Muscle of leg (tissue), 3 donors: ENCODE measurements at regions not wholly inside any gene's neighbourhood (a gene's known extent, or its start where the extent isn't known, plus 50 kb on each side); places are given as distances from the start of the nearest gene placed in this dataset.

Experiments
- DNase-seq: peaks from one replicate; pipeline ENCODE4 v3.0.0; 2013
- H3K27ac ChIP-seq: one replicate; pipeline ENCODE4 v1.5.1; 2013; ENCODE audit warnings: mild to moderate bottlenecking, low read length, control low read depth
- H3K27me3 ChIP-seq: one replicate; pipeline ENCODE4 v1.6.1; 2013; ENCODE audit warnings: low read length; ENCODE audit not compliant: control insufficient read depth, insufficient read depth
- H3K36me3 ChIP-seq: one replicate; pipeline ENCODE4 v1.6.1; 2013; ENCODE audit warnings: low read length; ENCODE audit not compliant: control insufficient read depth, insufficient read depth
- H3K4me1 ChIP-seq: one replicate; pipeline ENCODE4 v1.6.1; 2013; ENCODE audit warnings: low read length; ENCODE audit not compliant: control insufficient read depth, insufficient read depth
- H3K4me3 ChIP-seq: one replicate; pipeline ENCODE4 v1.5.1; 2013; ENCODE audit warnings: low read length, control low read depth
- H3K9me3 ChIP-seq: replicated peaks from 2 replicates; pipeline ENCODE4 v1.6.1; 2013; ENCODE audit warnings: low read depth, low read length; ENCODE audit not compliant: control insufficient read depth
- WGBS: methylation state at CpG from one replicate; pipeline ENCODE4 v1.1.5; 2013; ENCODE audit warnings: missing lambda C conversion rate; ENCODE audit not compliant: insufficient coverage; 5-methylcytosine and 5-hydroxymethylcytosine counted together

DNA sequence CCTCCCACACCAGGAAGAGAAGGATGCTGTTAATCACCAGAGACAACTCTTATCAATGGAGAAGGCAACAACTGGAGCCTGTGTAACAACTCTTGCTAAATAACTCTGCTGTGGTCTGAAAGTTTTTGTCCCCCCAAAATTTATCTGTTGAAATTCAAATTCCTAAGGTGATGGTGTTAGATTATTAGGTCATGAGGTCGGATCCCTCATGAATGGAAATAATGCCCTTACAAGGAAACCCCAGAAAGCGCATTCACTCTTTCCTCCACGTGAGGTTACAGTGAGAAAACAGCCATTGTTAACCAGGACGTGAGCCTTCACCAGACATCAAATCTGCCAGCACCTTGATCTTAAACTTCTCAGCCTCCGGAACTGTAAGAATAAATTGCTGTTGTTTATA lies 141.9 kb upstream of the CXADR start:
- no peak overlapping the region for H3K4me3 ChIP-seq
- H3K27me3 ChIP-seq = no peaks in the 10 kb centered on the region
- no peaks in the 10 kb centered on the region for H3K4me1 ChIP-seq
- H3K9me3 ChIP-seq = no peaks in the 10 kb centered on the region
- no peak for DNase-seq
- H3K36me3 ChIP-seq = no peaks in the 10 kb centered on the region
- WGBS = no CpG with 5 or more reads among the region's 5 CpGs
- no peak overlapping the region for H3K27ac ChIP-seq

DNA sequence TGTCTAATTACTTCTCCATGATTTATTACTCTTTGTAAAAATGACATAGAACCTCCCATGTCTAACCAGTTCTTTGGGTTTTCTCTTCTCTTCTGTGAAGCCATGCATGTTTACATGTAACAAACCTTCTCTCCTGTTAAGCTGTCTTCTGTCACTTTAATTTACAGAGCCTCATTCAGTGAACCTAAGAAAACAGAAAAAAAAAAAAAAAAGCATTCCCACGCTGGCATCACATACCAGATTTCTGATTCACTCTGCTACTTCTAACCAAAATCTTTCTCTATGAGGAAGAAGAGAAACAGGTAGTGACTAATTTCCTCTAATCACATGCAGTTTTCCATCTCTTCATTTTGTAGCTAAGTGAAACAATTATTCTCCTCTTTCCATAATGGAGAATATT lies 141.4 kb upstream of the CXADR start:
- no peak for DNase-seq
- H3K4me3 ChIP-seq = no peak overlapping the region
- no peaks in the 10 kb centered on the region for H3K27me3 ChIP-seq
- H3K4me1 ChIP-seq = no peaks in the 10 kb centered on the region
- no CpG with 5 or more reads among the region's 1 CpG for WGBS
- H3K36me3 ChIP-seq = no peaks in the 10 kb centered on the region
- no peaks in the 10 kb centered on the region for H3K9me3 ChIP-seq
- no peak overlapping the region for H3K27ac ChIP-seq

DNA sequence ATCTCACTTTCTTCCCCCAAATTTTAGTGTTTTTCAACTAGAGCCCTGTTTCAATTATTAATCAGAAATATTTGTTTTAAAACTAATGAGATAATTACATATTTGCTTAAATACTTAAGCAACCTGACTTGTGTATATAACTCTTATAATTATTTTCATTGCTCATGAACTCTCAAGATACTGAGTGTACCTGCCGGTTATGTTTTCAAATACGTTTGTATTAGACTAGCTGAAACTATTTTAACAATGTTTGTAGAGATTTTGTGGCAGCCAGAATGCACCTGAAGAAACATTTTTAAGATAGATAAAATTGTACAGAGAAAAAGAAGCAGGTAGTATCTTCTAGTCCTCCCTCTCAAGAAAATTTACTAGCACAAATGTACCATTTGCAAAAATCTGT lies 140.6 kb upstream of the CXADR start:
- Histone ChIP-seq H3K36me3 (no peaks in the 10 kb centered on the region), H3K4me1 (no peaks in the 10 kb centered on the region), H3K9me3 (no peaks in the 10 kb centered on the region), H3K27me3 (no peaks in the 10 kb centered on the region), H3K4me3 (no peak overlapping the region), H3K27ac (no peak overlapping the region)
- DNase-seq = no peak
- no CpG with 5 or more reads among the region's 2 CpGs for WGBS

DNA sequence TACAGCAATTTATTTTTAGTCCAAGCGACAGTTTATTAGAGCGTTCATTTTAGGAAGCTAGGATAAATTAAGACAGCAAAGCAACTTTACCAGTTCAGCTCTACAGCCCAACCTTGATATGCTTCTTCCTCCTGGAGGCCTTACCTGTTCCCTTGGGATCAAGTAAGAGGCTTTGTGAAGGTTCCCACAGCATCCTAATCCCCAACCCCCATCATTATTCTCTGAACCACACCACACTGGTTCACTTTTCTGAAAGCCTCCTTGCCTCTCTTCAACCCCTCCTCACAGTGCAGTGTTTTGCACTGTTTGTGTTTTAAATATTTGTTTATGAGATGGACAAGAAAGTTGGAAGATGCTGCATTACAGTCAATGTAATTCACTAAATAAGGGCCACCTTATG lies 126.3 kb upstream of the CXADR start:
- no peaks in the 10 kb centered on the region for H3K9me3 ChIP-seq
- no peak overlapping the region for H3K4me3 ChIP-seq
- no peak for DNase-seq
- WGBS = no CpG with 5 or more reads among the region's 2 CpGs
- H3K27me3 ChIP-seq = no peaks in the 10 kb centered on the region
- no peaks in the 10 kb centered on the region for H3K4me1 ChIP-seq
- no peaks in the 10 kb centered on the region for H3K36me3 ChIP-seq
- no peak overlapping the region for H3K27ac ChIP-seq

DNA sequence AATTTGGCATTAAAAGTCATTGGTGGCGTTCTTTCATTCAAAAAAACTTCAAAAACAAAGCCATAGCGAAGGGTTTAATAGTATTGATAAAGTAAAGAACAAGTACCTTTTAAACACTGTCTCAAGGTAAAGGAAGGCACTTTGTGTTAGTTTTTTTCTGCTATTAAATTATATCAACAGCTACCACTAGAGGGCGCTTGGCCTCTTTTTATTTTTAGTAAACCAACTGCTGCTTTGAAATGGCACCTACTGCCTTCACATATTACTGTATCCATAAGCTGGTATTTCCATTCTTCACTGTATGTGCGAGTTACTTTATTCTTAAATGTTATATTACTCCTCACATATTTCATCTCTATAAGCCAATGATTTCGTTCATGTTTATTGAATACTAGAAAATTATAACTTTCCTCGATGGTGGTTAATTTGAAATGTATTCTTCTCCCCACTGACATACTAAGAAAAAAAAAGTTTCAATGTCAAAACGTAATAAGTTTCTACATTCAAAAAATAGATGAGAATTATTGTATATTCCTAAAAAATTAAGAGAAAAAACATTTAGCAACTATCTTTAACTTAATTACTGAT lies 125.7 kb upstream of the CXADR start:
- Histone ChIP-seq H3K27ac (no peak overlapping the region), H3K27me3 (no peaks in the 10 kb centered on the region), H3K4me3 (no peak overlapping the region), H3K9me3 (no peaks in the 10 kb centered on the region), H3K36me3 (no peaks in the 10 kb centered on the region), H3K4me1 (no peaks in the 10 kb centered on the region)
- WGBS = no CpG with 5 or more reads among the region's 7 CpGs
- peak; percentile 77 for DNase-seq

DNA sequence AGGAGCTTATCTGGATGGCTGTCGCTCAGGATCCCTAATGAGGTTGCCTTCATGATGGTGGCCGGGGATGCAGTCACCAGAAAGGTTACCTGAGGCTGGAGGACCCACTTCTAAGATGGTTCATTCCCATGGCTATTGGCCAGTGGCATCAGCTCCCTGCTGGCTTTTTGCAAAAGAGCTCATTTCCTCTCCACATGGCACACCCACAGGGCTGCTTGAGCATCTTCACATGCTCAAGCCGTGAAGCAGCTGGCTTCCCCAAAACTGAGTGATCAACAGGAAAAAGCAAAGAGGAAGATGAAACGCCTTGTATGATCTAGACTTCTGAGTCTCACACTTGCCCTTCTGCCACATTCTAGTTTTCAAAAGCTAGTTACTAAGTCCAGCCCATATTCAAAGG lies 124.6 kb upstream of the CXADR start:
- Histone ChIP-seq H3K27ac (no peak overlapping the region), H3K27me3 (no peaks in the 10 kb centered on the region), H3K4me1 (no peaks in the 10 kb centered on the region), H3K4me3 (no peak overlapping the region), H3K9me3 (no peaks in the 10 kb centered on the region), H3K36me3 (no peaks in the 10 kb centered on the region)
- DNase-seq = peak; percentile 3
- 75% methylated on average over 3 of the region's 4 CpGs for WGBS

DNA sequence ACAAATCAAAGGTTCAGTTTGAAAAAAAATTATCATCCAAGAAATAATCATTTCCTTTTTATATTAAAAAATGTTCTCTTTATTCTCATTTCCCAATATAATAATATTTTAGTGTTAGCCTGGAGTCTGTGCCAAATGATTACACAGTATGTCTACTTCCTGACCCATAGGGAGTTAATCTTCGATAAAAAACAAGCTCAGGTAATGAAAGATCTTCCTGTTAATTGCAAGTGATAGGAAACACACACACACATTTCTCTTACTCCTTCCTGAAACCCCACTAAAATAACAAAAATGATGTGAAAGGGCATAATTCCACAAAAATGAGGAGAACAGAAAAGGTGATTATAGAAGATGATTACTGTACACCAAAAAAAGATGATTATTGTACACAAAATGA lies 123.5 kb upstream of the CXADR start:
- H3K4me3 ChIP-seq = no peak overlapping the region
- no peaks in the 10 kb centered on the region for H3K36me3 ChIP-seq
- H3K4me1 ChIP-seq = no peaks in the 10 kb centered on the region
- H3K27me3 ChIP-seq = no peaks in the 10 kb centered on the region
- no peak for DNase-seq
- H3K27ac ChIP-seq = no peak overlapping the region
- no CpG with 5 or more reads among the region's 1 CpG for WGBS
- no peaks in the 10 kb centered on the region for H3K9me3 ChIP-seq

DNA sequence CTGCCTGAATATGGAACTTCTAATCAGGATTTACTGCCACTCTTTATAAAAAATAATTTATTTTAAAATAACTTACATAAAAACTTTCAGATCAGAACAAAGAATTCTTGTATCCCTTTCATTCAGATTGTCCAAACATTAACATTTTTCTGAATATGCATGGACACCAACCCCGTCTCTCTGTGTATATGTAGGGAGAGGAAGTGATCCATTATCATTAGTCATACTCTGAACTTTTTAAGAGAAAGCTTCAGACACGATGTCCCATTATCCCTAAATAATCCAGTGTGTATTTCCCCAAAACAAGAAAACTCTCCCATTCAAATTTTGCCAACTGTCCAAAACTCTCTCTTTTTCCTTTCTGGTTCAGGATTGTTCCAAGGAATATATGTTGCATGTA lies 122.3 kb upstream of the CXADR start:
- no peak for DNase-seq
- H3K9me3 ChIP-seq = no peaks in the 10 kb centered on the region
- no peaks in the 10 kb centered on the region for H3K36me3 ChIP-seq
- WGBS = no CpG with 5 or more reads among the region's 2 CpGs
- no peak overlapping the region for H3K4me3 ChIP-seq
- H3K4me1 ChIP-seq = no peaks in the 10 kb centered on the region
- no peak overlapping the region for H3K27ac ChIP-seq
- no peaks in the 10 kb centered on the region for H3K27me3 ChIP-seq

DNA sequence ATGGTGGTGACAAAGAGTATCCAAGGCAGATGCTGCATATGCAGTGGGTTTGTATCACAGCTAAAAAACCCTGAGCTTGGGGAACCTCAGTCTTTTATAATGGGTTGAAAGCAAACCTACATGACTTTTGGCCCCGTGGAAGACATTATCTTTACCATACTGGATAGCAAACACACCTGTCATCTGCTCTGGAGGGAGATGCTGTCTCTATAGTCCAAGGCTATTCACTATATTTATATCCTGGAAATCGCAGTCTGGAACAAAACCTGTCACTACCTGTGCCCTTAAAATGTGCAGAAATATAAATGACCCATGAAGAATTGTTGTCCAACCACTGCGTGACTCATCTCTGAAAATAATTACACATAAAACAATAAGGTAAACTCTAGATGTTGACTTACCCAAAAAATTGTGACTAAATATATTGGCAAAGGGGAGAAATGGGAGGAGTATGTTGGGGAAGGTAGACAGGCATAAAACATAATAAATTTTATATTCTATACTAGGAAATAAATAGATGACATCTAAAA lies 121.0 kb upstream of the CXADR start:
- no peak for DNase-seq
- Histone ChIP-seq H3K36me3 (no peaks in the 10 kb centered on the region), H3K4me3 (no peak overlapping the region), H3K4me1 (no peaks in the 10 kb centered on the region), H3K9me3 (no peaks in the 10 kb centered on the region), H3K27ac (no peak overlapping the region), H3K27me3 (no peaks in the 10 kb centered on the region)
- WGBS = no CpG with 5 or more reads among the region's 3 CpGs

DNA sequence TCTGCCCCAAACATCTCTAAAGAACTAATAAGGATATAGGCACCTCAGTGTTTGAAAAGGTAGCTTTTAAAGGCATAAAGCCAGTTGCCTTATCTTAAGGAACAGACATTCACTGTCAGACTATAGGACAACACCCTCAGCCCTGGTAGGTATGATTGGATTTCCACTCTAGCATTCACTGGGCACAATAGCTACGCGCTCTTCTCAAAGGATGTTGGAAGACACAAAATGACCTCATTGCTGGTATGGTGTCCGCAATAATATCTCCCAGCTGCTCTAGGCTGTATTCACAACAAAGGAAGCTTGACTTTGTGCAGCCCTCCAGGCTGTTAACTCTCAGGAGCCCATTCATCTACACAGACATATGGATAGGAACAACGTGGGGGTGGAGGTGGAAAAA lies 119.4 kb upstream of the CXADR start:
- Histone ChIP-seq H3K36me3 (no peaks in the 10 kb centered on the region), H3K9me3 (no peaks in the 10 kb centered on the region), H3K27ac (no peak overlapping the region), H3K4me3 (no peak overlapping the region), H3K4me1 (no peaks in the 10 kb centered on the region), H3K27me3 (no peaks in the 10 kb centered on the region)
- no peak for DNase-seq
- WGBS = 80% methylated on average over 2 of the region's 4 CpGs

DNA sequence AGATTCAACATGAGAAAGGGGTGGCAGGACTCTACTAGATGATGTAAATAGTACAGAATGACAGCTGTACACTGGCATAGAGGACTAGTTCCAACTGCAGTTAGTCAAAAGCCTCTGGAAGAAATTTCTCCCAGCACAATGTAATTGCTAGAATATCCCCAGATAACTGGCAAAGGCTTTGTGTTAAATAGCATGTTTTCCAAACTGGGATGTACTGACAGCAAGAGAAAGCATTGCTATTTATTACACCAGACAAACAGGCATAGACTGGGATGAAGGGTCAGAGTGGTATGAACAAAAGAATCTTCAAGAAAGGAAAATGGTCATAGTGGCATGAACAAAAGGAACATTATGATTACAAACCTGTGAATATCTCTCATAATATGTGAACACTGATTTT lies 115.9 kb upstream of the CXADR start:
- Histone ChIP-seq H3K27me3 (no peaks in the 10 kb centered on the region), H3K9me3 (no peaks in the 10 kb centered on the region), H3K4me3 (no peak overlapping the region), H3K4me1 (no peaks in the 10 kb centered on the region), H3K36me3 (no peaks in the 10 kb centered on the region), H3K27ac (no peak overlapping the region)
- DNase-seq = no peak
